ENCODE measurements at regions not wholly inside any gene's neighbourhood (a gene's known extent, or its start where the extent isn't known, plus 50 kb on each side); places are given as distances from the start of the nearest gene placed in this dataset.

GRCh38 chr2:188158337-188159100 is 133.2 kb upstream of the GULP1 start:
- DNase-seq: peak; percentile 28

- no peak for DNase-seq
Observed at GRCh38 chr2:188159484-188159883, 132.2 kb upstream of the GULP1 start.

GRCh38 chr2:188170356-188170755 is 121.3 kb upstream of the GULP1 start:
- no peak for DNase-seq

- DNase-seq: no peak
Observed at GRCh38 chr2:188176620-188177019, 115.1 kb upstream of the GULP1 start.

GRCh38 chr2:188181067-188181838 is 110.4 kb upstream of the GULP1 start:
- no peak for DNase-seq

- no peak for DNase-seq
Observed at GRCh38 chr2:188181884-188182283, 109.8 kb upstream of the GULP1 start.

- no peak for DNase-seq
Observed at GRCh38 chr2:188187726-188188125, 103.9 kb upstream of the GULP1 start.

- peak; percentile 62 for DNase-seq
Observed at GRCh38 chr2:188189356-188189755, 102.3 kb upstream of the GULP1 start.

- no peak for DNase-seq
Observed at GRCh38 chr2:188193230-188193629, 98.4 kb upstream of the GULP1 start.

- DNase-seq: no peak
Observed at GRCh38 chr2:188196343-188197008, 95.2 kb upstream of the GULP1 start.

GRCh38 chr2:188199716-188200128 is 92.0 kb upstream of the GULP1 start:
- peak; percentile 97 for DNase-seq

- DNase-seq: no peak
Observed at GRCh38 chr2:188201639-188202038, 90.0 kb upstream of the GULP1 start.

- DNase-seq: no peak
Observed at GRCh38 chr2:188202777-188203176, 88.9 kb upstream of the GULP1 start.

GRCh38 chr2:188203776-188204175 is 87.9 kb upstream of the GULP1 start:
- no peak for DNase-seq

GRCh38 chr2:188204824-188205223 is 86.8 kb upstream of the GULP1 start:
- no peak for DNase-seq

GRCh38 chr2:188207554-188207953 is 84.1 kb upstream of the GULP1 start:
- no peak for DNase-seq

- no peak for DNase-seq
Observed at GRCh38 chr2:188209218-188209617, 82.5 kb upstream of the GULP1 start.

GRCh38 chr2:188217264-188217663 is 74.4 kb upstream of the GULP1 start:
- DNase-seq: no peak

GRCh38 chr2:188219541-188219940 is 72.1 kb upstream of the GULP1 start:
- no peak for DNase-seq

GRCh38 chr2:188220535-188220934 is 71.1 kb upstream of the GULP1 start:
- no peak for DNase-seq

GRCh38 chr2:188227713-188228112 is 64.0 kb upstream of the GULP1 start:
- DNase-seq: no peak

GRCh38 chr2:188235364-188235763 is 56.3 kb upstream of the GULP1 start:
- DNase-seq: no peak

- no peak for DNase-seq
Observed at GRCh38 chr2:188238386-188238785, 53.3 kb upstream of the GULP1 start.

Measured in kidney glomerular epithelial cell (primary cell).